Lung (tissue), 11 donors: ENCODE measurements at regions not wholly inside any gene's neighbourhood (a gene's known extent, or its start where the extent isn't known, plus 50 kb on each side); places are given as distances from the start of the nearest gene placed in this dataset.

Source experiments
- ATAC-seq: fragments of 200-7000 bp; cut with Tn5 transposase; one replicate; pipeline ENCODE4 v1.9.1; 2020; ENCODE audit warnings: moderate number of reproducible peaks; ENCODE audit not compliant: insufficient read depth, low FRiP score
- DNase-seq, 3 donors: peaks; one replicate each; pipeline ENCODE4 v3.0.0-alpha.2; 2013 to 2017
- H3K27ac ChIP-seq, 2 donors: one replicate each; pipeline ENCODE4 v1.5.1; 2013; ENCODE audit warnings: mild to moderate bottlenecking in 2 of 2, moderate library complexity in 2 of 2, control low read depth in 1 of 2, inconsistent platforms in 1 of 2, low read depth in 1 of 2, low read length in 1 of 2
- H3K27me3 ChIP-seq, 3 donors: one replicate each; pipeline ENCODE4 v1.5.1; 2013; ENCODE audit warnings: low read length in 2 of 3; ENCODE audit not compliant: control insufficient read depth in 3 of 3, insufficient read depth in 3 of 3
- H3K36me3 ChIP-seq, 4 donors: one replicate each; pipeline ENCODE4 v1.5.1; 2013; ENCODE audit warnings: low read length in 4 of 4, mild to moderate bottlenecking in 1 of 4, moderate library complexity in 1 of 4; ENCODE audit not compliant: control insufficient read depth in 4 of 4, insufficient read depth in 4 of 4
- H3K4me1 ChIP-seq, 5 donors: one replicate each; pipeline ENCODE4 v1.5.1; 2013; ENCODE audit warnings: low read length in 5 of 5, mild to moderate bottlenecking in 2 of 5, moderate library complexity in 1 of 5; ENCODE audit not compliant: control insufficient read depth in 5 of 5, insufficient read depth in 5 of 5
- H3K4me3 ChIP-seq: one replicate; pipeline ENCODE4 v1.5.1; 2013; ENCODE audit warnings: mild to moderate bottlenecking, control low read depth, moderate library complexity
- H3K9ac ChIP-seq, 2 donors: one replicate each; pipeline ENCODE4 v1.5.1; 2013; ENCODE audit warnings: low read length in 2 of 2, control low read depth in 1 of 2; ENCODE audit not compliant: insufficient read depth in 1 of 2
- H3K9me3 ChIP-seq, 4 donors: one replicate each; pipeline ENCODE4 v1.5.1; 2013; ENCODE audit warnings: low read length in 3 of 4, mild to moderate bottlenecking in 1 of 4, moderate library complexity in 1 of 4; ENCODE audit not compliant: control insufficient read depth in 4 of 4, insufficient read depth in 3 of 4
- CTCF ChIP-seq: IDR thresholded peaks from 2 replicates; pipeline ENCODE4 v1.5.1; 2012; ENCODE audit warnings: mild to moderate bottlenecking; ENCODE audit errors: control extremely low read depth, extremely low read depth
- WGBS, 2 donors: extraction: QIAGEN DNeasy Blood & Tissue Kit; methylation state at CpG; one replicate each; pipeline ENCODE4 v1.1.7; 2013; 5-methylcytosine and 5-hydroxymethylcytosine counted together
- donor health status: control.
- donor health status: control.
- donor health status: Bipolar disorder and iron deficiency.
- donor health status: healthy.
- donor health status: DM: yes; HTN: yes; CAD: no.

- Histone ChIP-seq H3K36me3 (no peaks in the 10 kb centered on the region), H3K27ac (no peak overlapping the region), H3K4me3 (no peak overlapping the region), H3K27me3 (no peaks in the 10 kb centered on the region), H3K4me1 (peaks cover 0 to 10% (median 0%) of the 10 kb centered on the region in 5 donors), H3K9ac (no peak overlapping the region), H3K9me3 (no peaks in the 10 kb centered on the region)
- TF ChIP-seq CTCF: no peak
- 21 to 47% methylated on average over 4 of the region's 4 CpGs for WGBS, 2 donors
- ATAC-seq: no peak
- DNase-seq: no peak
These were observed 105.3 kb upstream of the BCAT1 start for GRCh38 chr12:25054076-25054782.

- H3K36me3 ChIP-seq: no peaks in the 10 kb centered on the region
- peaks cover 0 to 1% (median 0%) of the 10 kb centered on the region in 4 donors for H3K9me3 ChIP-seq
- no peaks in the 10 kb centered on the region for H3K27me3 ChIP-seq
- TF ChIP-seq CTCF: no peak
- no peak overlapping the region for H3K9ac ChIP-seq
- DNase-seq (no peak), ATAC-seq (no peak)
- peak overlapping the region; percentile 53 to 71 for H3K27ac ChIP-seq
- no peak overlapping the region for H3K4me3 ChIP-seq
- peaks cover 0 to 10% (median 0%) of the 10 kb centered on the region in 5 donors for H3K4me1 ChIP-seq
- WGBS, 2 donors: 20 to 21% methylated on average over 1 of the region's 1 CpG
These were observed 104.0 kb upstream of the BCAT1 start for GRCh38 chr12:25052914-25053211.

GRCh38 chr12:25052196-25052913 is 103.5 kb upstream of the BCAT1 start:
- Histone ChIP-seq H3K36me3 (no peaks in the 10 kb centered on the region), H3K4me3 (no peak overlapping the region), H3K4me1 (peaks cover 0 to 10% (median 0%) of the 10 kb centered on the region in 5 donors), H3K27ac (peak overlapping the region; percentile 53 to 71), H3K9ac (no peak overlapping the region), H3K9me3 (peaks cover 0 to 7% (median 1%) of the 10 kb centered on the region in 4 donors), H3K27me3 (no peaks in the 10 kb centered on the region)
- no peak for TF ChIP-seq CTCF
- 13 to 16% methylated on average over 11 of the region's 11 CpGs for WGBS, 2 donors
- ATAC-seq (peak; percentile 85), DNase-seq (peak; percentile 20 to 64 (median 45))
